ENCODE measurements at regions not wholly inside any gene's neighbourhood (a gene's known extent, or its start where the extent isn't known, plus 50 kb on each side); places are given as distances from the start of the nearest gene placed in this dataset.

GRCh38 chr5:82397741-82398320, 119.7 kb upstream of the RPS23 start:
- no peaks in the 10 kb centered on the region for H3K27me3 Mint-ChIP-seq (ENCODE audit: low read depth, unreplicated experiment)
- H3K27ac ChIP-seq (ENCODE audit: low read depth, low read length), result peak overlapping the region; percentile 98
- H3K9ac ChIP-seq (ENCODE audit: low read length), result peak overlapping the region; percentile 78
- H3K9me3 ChIP-seq (ENCODE audit: insufficient read depth, low read depth, low read length), result no peaks in the 10 kb centered on the region
- H3K36me3 ChIP-seq (ENCODE audit: insufficient read depth, low read length), result no peaks in the 10 kb centered on the region
- H3K27me3 ChIP-seq (ENCODE audit: insufficient read depth, low read length), result no peaks in the 10 kb centered on the region
- DNase-seq (ENCODE audit: low read depth), result peak; percentile 69
- H2AFZ ChIP-seq (ENCODE audit: low read depth, low read length), result no peak overlapping the region
- H3K4me2 ChIP-seq (ENCODE audit: low read length), result peak overlapping the region; percentile 49
- H3K4me3 Mint-ChIP-seq (ENCODE audit: unreplicated experiment), result no peak overlapping the region
- H3K9me3 Mint-ChIP-seq (ENCODE audit: unreplicated experiment), result peaks cover 5% of the 10 kb centered on the region
- no peaks in the 10 kb centered on the region for H3K36me3 Mint-ChIP-seq (ENCODE audit: low read depth, unreplicated experiment)
- peak; percentile 67 for FAIRE-seq
- peaks cover 32% of the 10 kb centered on the region for H3K4me1 Mint-ChIP-seq (ENCODE audit: low read depth, unreplicated experiment)
- H3K4me3 ChIP-seq (ENCODE audit: insufficient read depth, low read depth, low read length), result no peak overlapping the region
- no peak for TF ChIP-seq CTCF (IDR thresholded peaks at IDR 0.05; ENCODE audit: insufficient read depth, low read depth, low read length)
- TF ChIP-seq EZH2 (IDR thresholded peaks at IDR 0.05; ENCODE audit: insufficient read depth, low read length), result no peak
- peaks cover 24% of the 10 kb centered on the region for H3K4me1 ChIP-seq (ENCODE audit: insufficient read depth, low read length)
- H3K79me2 ChIP-seq (ENCODE audit: insufficient read depth, low read length), result no peaks in the 10 kb centered on the region
- peak overlapping the region; percentile 99 for H3K27ac Mint-ChIP-seq (ENCODE audit: unreplicated experiment)
- H4K20me1 ChIP-seq (ENCODE audit: insufficient read depth, low read length), result no peaks in the 10 kb centered on the region

- peak overlapping the region; percentile 78 for H3K9ac ChIP-seq (ENCODE audit: low read length)
- H3K4me2 ChIP-seq (ENCODE audit: low read length), result peak overlapping the region; percentile 49
- H3K4me3 ChIP-seq (ENCODE audit: insufficient read depth, low read depth, low read length), result no peak overlapping the region
- no peaks in the 10 kb centered on the region for H4K20me1 ChIP-seq (ENCODE audit: insufficient read depth, low read length)
- no peaks in the 10 kb centered on the region for H3K79me2 ChIP-seq (ENCODE audit: insufficient read depth, low read length)
- Mint-ChIP-seq H3K27ac (ENCODE audit: unreplicated experiment) (peak overlapping the region; percentile 99), H3K9me3 (ENCODE audit: unreplicated experiment) (peaks cover 3% of the 10 kb centered on the region), H3K27me3 (ENCODE audit: low read depth, unreplicated experiment) (no peaks in the 10 kb centered on the region), H3K4me1 (ENCODE audit: low read depth, unreplicated experiment) (peaks cover 30% of the 10 kb centered on the region), H3K4me3 (ENCODE audit: unreplicated experiment) (peak overlapping the region; percentile 10), H3K36me3 (ENCODE audit: low read depth, unreplicated experiment) (no peaks in the 10 kb centered on the region)
- FAIRE-seq (peak; percentile 98), DNase-seq (ENCODE audit: low read depth) (peak; percentile 100)
- H2AFZ ChIP-seq (ENCODE audit: low read depth, low read length), result no peak overlapping the region
- peak overlapping the region; percentile 98 for H3K27ac ChIP-seq (ENCODE audit: low read depth, low read length)
- no peaks in the 10 kb centered on the region for H3K36me3 ChIP-seq (ENCODE audit: insufficient read depth, low read length)
- peaks cover 24% of the 10 kb centered on the region for H3K4me1 ChIP-seq (ENCODE audit: insufficient read depth, low read length)
- no peaks in the 10 kb centered on the region for H3K27me3 ChIP-seq (ENCODE audit: insufficient read depth, low read length)
- no peak for TF ChIP-seq EZH2 (IDR thresholded peaks at IDR 0.05; ENCODE audit: insufficient read depth, low read length)
- TF ChIP-seq CTCF (IDR thresholded peaks at IDR 0.05; ENCODE audit: insufficient read depth, low read depth, low read length), result no peak
- H3K9me3 ChIP-seq (ENCODE audit: insufficient read depth, low read depth, low read length), result no peaks in the 10 kb centered on the region
These were observed 118.8 kb upstream of the RPS23 start for GRCh38 chr5:82396871-82397514.

GRCh38 chr5:82396396-82396795, 118.2 kb upstream of the RPS23 start:
- peaks cover 30% of the 10 kb centered on the region for H3K4me1 Mint-ChIP-seq (ENCODE audit: low read depth, unreplicated experiment)
- peak overlapping the region; percentile 78 for H3K9ac ChIP-seq (ENCODE audit: low read length)
- no peaks in the 10 kb centered on the region for H3K27me3 ChIP-seq (ENCODE audit: insufficient read depth, low read length)
- no peaks in the 10 kb centered on the region for H3K9me3 ChIP-seq (ENCODE audit: insufficient read depth, low read depth, low read length)
- H3K4me3 ChIP-seq (ENCODE audit: insufficient read depth, low read depth, low read length), result no peak overlapping the region
- H3K27me3 Mint-ChIP-seq (ENCODE audit: low read depth, unreplicated experiment), result no peaks in the 10 kb centered on the region
- DNase-seq (ENCODE audit: low read depth) (peak; percentile 81), FAIRE-seq (no peak)
- peak overlapping the region; percentile 49 for H3K4me2 ChIP-seq (ENCODE audit: low read length)
- H2AFZ ChIP-seq (ENCODE audit: low read depth, low read length), result no peak overlapping the region
- peaks cover 24% of the 10 kb centered on the region for H3K4me1 ChIP-seq (ENCODE audit: insufficient read depth, low read length)
- peaks cover 2% of the 10 kb centered on the region for H3K36me3 Mint-ChIP-seq (ENCODE audit: low read depth, unreplicated experiment)
- H3K79me2 ChIP-seq (ENCODE audit: insufficient read depth, low read length), result no peaks in the 10 kb centered on the region
- no peak overlapping the region for H3K4me3 Mint-ChIP-seq (ENCODE audit: unreplicated experiment)
- peaks cover 3% of the 10 kb centered on the region for H3K9me3 Mint-ChIP-seq (ENCODE audit: unreplicated experiment)
- no peaks in the 10 kb centered on the region for H3K36me3 ChIP-seq (ENCODE audit: insufficient read depth, low read length)
- H3K27ac ChIP-seq (ENCODE audit: low read depth, low read length), result peak overlapping the region; percentile 98
- no peaks in the 10 kb centered on the region for H4K20me1 ChIP-seq (ENCODE audit: insufficient read depth, low read length)
- TF ChIP-seq EZH2 (IDR thresholded peaks at IDR 0.05; ENCODE audit: insufficient read depth, low read length) (no peak), CTCF (IDR thresholded peaks at IDR 0.05; ENCODE audit: insufficient read depth, low read depth, low read length) (no peak)
- peak overlapping the region; percentile 99 for H3K27ac Mint-ChIP-seq (ENCODE audit: unreplicated experiment)
